SK-N-MC (cell line): ENCODE measurements at regions not wholly inside any gene's neighbourhood (a gene's known extent, or its start where the extent isn't known, plus 50 kb on each side); places are given as distances from the start of the nearest gene placed in this dataset.

Source experiments
- EZH2 ChIP-seq: fragments of 200-600 bp; sonication (generic); IDR thresholded peaks from one replicate; pipeline ENCODE4 v1.6.1; 2017; ENCODE audit warnings: antibody characterized with exemption
- POLR2AphosphoS5 ChIP-seq: IDR thresholded peaks from 2 replicates; pipeline ENCODE4 v1.6.1; 2012; ENCODE audit warnings: mild to moderate bottlenecking, low read depth, low read length, borderline replicate concordance

GRCh38 chr15:60091911-60092310 is 87.8 kb downstream of the FOXB1 start:
- TF ChIP-seq EZH2 (no peak), POLR2AphosphoS5 (no peak)
